Vagina (tissue), 2 donors: ENCODE measurements at regions not wholly inside any gene's neighbourhood (a gene's known extent, or its start where the extent isn't known, plus 50 kb on each side); places are given as distances from the start of the nearest gene placed in this dataset.

ENCODE experiments used
- CTCF ChIP-seq, 3 experiments: fragments of 450-650 bp in 2 of 3; fragments of 200-600 bp in 1 of 3; sonication (generic) in 1 of 3; IDR thresholded peaks; one replicate each; pipeline ENCODE4 v1.5.1; 2017 to 2019; ENCODE audit warnings: antibody characterized with exemption in 3 of 3, mild to moderate bottlenecking in 2 of 3, moderate library complexity in 2 of 3
- POLR2A ChIP-seq, 2 donors: fragments of 450-650 bp; IDR thresholded peaks; one replicate each; pipeline ENCODE4 v1.6.1; 2017; ENCODE audit warnings: antibody characterized with exemption in 2 of 2, mild to moderate bottlenecking in 2 of 2, moderate library complexity in 2 of 2
- POLR2AphosphoS5 ChIP-seq, 2 donors: sonication (generic); formaldehyde crosslinking; IDR thresholded peaks; one replicate each; pipeline ENCODE4 v1.9.0; 2017; ENCODE audit warnings: antibody characterized with exemption in 2 of 2, mild to moderate bottlenecking in 2 of 2, low read depth in 1 of 2; ENCODE audit not compliant: insufficient read depth in 1 of 2

GRCh38 chr3:6771171-6771570, 89.7 kb upstream of the GRM7 start:
- TF ChIP-seq CTCF (IDR thresholded peaks at IDR 0.05) (no peak), POLR2AphosphoS5 (IDR thresholded peaks at IDR 0.05; ENCODE audit: insufficient read depth in 1 of 2, low read depth in 1 of 2) (no peak), POLR2A (IDR thresholded peaks at IDR 0.05) (no peak)
